Fibroblast of pulmonary artery (primary cell): ENCODE measurements at regions not wholly inside any gene's neighbourhood (a gene's known extent, or its start where the extent isn't known, plus 50 kb on each side); places are given as distances from the start of the nearest gene placed in this dataset.

Source experiments
- DNase-seq: peaks from one replicate; pipeline ENCODE4 v3.0.0-alpha.2; 2010; ENCODE audit warnings: low read depth
- H3K4me3 ChIP-seq: replicated peaks from 2 replicates; pipeline ENCODE4 v1.5.1; 2011; ENCODE audit warnings: low read depth, mild to moderate bottlenecking, control low read depth, low read length, moderate library complexity
- CTCF ChIP-seq: IDR thresholded peaks from 2 replicates; pipeline ENCODE4 v1.5.1; 2011; ENCODE audit warnings: mild to moderate bottlenecking, control low read depth, low read length, inconsistent platforms; ENCODE audit errors: missing control alignments

DNA sequence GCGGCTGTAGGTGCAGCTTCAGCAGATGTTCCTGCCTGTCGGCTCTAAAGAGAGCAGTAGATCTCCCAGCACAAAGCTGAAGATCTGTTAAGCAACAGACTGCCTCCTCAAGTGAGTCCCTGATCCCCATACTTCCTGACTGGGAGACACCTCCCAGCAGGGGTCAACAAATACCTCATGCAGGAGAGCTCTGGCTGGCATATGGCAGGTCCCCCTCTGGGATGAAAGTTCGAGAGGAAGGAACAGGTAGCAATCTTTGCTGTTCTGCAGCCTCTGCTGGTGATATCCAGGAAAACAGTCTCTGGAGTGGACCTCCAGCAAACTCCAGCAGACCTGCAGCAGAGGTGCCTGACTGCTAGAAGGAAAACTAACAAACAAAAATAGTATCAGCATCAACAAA is 337.1 kb upstream of the USP15 start:
- no peak for TF ChIP-seq CTCF
- no peak for DNase-seq
- no peak overlapping the region for H3K4me3 ChIP-seq

GRCh38 chr12:61934564-61934963 is 325.6 kb upstream of the USP15 start:
- H3K4me3 ChIP-seq = no peak overlapping the region
- no peak for TF ChIP-seq CTCF
- no peak for DNase-seq

DNA sequence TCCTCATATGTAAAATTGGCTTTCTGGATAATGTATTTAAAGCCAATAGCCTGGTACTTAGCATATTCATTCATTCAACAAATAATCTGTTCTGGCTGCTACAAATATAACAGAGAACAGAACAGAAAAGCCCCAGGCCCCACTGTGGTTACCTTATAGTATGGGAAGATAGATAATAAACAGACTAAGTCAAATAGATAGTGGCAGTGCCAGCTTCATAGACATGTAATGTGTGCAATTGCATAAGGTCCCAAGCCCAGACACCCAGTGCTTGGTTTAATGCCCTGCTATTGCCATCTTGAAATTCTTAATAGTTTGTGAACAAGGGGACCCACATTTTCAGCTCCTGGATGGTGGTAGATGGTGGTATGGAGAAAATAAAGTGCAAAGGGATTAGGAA is 320.2 kb upstream of the USP15 start:
- TF ChIP-seq CTCF = no peak
- H3K4me3 ChIP-seq = no peak overlapping the region
- no peak for DNase-seq

DNA sequence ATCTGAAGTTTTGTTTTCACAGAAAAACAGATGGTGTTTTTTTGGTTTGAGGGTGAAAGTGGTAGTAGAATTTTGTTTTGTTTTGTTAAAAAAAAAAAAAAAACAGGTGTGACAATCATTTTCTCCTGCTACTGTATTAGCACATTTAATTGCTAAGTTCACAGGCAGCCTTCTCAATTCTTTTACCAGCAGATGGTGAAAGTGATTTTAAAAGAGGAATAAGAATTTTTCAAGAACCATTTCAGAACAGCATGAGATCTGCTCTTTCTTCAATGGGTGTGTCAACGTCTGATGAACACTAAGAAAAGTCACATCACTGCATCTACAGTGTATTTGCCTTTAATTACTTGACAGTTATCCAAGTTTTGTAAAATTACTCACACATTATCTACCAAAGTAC is 303.7 kb upstream of the USP15 start:
- no peak for DNase-seq
- no peak for TF ChIP-seq CTCF
- no peak overlapping the region for H3K4me3 ChIP-seq

DNA sequence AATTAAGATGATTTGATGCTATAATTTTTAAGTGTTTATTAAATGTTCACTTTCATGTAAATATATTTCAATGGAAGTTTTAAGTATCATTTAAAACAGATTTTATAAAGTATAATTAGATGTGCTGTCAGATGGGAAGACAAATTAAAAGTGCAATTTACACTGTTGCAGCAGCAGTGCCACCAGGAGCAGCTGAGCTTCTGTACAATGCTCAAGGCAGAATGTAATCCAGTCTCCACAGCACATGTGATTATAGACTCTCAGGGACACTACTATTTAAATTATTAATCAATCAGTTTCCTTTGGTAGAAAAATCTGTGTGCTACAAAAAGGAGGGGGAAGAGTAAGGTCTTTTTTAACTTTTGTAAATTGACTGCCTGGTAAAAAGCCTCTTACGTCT is 285.7 kb upstream of the USP15 start:
- TF ChIP-seq CTCF = no peak
- no peak overlapping the region for H3K4me3 ChIP-seq

DNA sequence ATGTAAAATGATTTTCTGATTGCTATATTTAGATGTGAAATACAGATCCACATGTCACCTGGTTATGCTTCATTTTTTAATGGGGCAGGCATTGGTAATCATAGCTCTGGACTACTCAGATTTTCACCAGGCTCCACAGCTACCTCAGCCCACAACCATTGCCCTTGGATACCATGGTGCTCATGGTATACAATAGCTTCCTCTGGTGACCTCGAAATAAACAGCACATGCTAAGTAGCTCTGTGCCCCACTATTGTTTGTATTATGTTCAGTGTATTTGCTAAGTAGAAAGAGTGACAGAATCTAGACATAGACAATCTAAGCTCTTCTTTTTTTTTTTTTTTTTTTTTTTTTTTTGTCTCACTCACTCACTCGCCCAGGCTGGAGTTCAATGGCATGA is 274.4 kb upstream of the USP15 start:
- no peak overlapping the region for H3K4me3 ChIP-seq
- DNase-seq = no peak
- TF ChIP-seq CTCF = no peak

More for the DNA sequence above, 285.7 kb upstream of the USP15 start:
- no peak for DNase-seq

DNA sequence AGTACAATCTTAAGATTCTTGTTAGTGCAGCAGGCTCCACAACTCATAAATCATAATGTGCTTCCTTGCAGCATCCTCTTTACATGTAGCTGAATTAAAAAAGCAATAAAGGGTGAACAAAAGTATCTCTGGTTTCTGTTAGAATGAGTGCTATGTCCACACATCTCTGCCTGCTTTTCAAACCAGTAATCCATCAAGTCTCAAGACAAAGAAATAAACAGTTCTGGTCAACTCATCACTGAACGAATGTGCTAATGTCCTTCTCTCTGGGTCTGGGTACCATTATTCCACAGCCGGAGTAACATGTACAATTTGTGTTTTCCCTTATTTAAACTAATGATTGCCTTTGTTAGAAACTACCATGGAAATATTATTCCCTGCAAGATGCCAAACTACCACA is 273.0 kb upstream of the USP15 start:
- DNase-seq = no peak
- H3K4me3 ChIP-seq = no peak overlapping the region
- no peak for TF ChIP-seq CTCF
